BE2C (cell line): ENCODE measurements at regions not wholly inside any gene's neighbourhood (a gene's known extent, or its start where the extent isn't known, plus 50 kb on each side); places are given as distances from the start of the nearest gene placed in this dataset.

Experiments used
- DNase-seq: peaks from one replicate; pipeline ENCODE4 v3.0.0-alpha.2; 2020
- H3K27me3 ChIP-seq: fragments of 250-450 bp; sonication (Bioruptor Pico); 2 replicates; pipeline ENCODE4 v1.5.1; 2020; ENCODE audit warnings: mild to moderate bottlenecking
- H3K36me3 ChIP-seq: fragments of 250-450 bp; sonication (Bioruptor Pico); 2 replicates; pipeline ENCODE4 v1.5.1; 2020; ENCODE audit warnings: mild to moderate bottlenecking
- H3K4me1 ChIP-seq: fragments of 250-450 bp; sonication (Bioruptor Pico); 2 replicates; pipeline ENCODE4 v1.5.1; 2020
- H3K4me3 ChIP-seq: 2 replicates; pipeline ENCODE4 v1.5.1; 2011; ENCODE audit warnings: low read depth, low read length
- H3K9me3 ChIP-seq: fragments of 250-450 bp; sonication (Bioruptor Pico); 2 replicates; pipeline ENCODE4 v1.5.1; 2020
- TF ChIP-seq, protein P1 (sequence below): IDR thresholded peaks from 2 replicates; pipeline ENCODE4 v1.5.1; 2012; ENCODE audit warnings: mild to moderate bottlenecking, low read depth, low read length

DNA sequence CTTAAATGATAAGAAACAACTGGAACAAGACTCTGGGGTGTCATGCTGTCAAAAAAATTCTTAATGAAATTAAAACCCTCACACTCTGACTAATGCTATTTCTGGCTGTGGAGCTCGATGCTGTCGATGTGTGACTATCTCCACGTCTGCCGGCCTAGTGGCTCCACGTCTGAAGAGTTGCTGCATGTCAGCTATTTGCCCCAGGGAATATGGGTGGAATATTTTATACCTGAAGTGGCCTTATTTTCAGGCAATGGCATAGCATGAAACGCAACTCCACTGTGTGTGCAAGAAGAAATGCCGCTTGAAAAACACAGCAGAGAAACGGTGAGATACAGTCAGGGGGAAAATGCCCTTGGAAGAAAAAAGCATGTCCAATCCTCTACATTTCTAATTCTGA is 50.9 kb upstream of the MGMT start:
- H3K9me3 ChIP-seq, result no peaks in the 10 kb centered on the region
- H3K27me3 ChIP-seq, result no peaks in the 10 kb centered on the region
- no peak for DNase-seq
- TF ChIP-seq, protein P1, sequence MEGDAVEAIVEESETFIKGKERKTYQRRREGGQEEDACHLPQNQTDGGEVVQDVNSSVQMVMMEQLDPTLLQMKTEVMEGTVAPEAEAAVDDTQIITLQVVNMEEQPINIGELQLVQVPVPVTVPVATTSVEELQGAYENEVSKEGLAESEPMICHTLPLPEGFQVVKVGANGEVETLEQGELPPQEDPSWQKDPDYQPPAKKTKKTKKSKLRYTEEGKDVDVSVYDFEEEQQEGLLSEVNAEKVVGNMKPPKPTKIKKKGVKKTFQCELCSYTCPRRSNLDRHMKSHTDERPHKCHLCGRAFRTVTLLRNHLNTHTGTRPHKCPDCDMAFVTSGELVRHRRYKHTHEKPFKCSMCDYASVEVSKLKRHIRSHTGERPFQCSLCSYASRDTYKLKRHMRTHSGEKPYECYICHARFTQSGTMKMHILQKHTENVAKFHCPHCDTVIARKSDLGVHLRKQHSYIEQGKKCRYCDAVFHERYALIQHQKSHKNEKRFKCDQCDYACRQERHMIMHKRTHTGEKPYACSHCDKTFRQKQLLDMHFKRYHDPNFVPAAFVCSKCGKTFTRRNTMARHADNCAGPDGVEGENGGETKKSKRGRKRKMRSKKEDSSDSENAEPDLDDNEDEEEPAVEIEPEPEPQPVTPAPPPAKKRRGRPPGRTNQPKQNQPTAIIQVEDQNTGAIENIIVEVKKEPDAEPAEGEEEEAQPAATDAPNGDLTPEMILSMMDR, result no peak
- H3K4me3 ChIP-seq, result no peak overlapping the region
- no peaks in the 10 kb centered on the region for H3K36me3 ChIP-seq
- H3K4me1 ChIP-seq, result no peaks in the 10 kb centered on the region

- H3K9me3 ChIP-seq, result no peaks in the 10 kb centered on the region
- no peak overlapping the region for H3K4me3 ChIP-seq
- DNase-seq, result no peak
- TF ChIP-seq, protein P1, result no peak
- no peaks in the 10 kb centered on the region for H3K36me3 ChIP-seq
- H3K27me3 ChIP-seq, result no peaks in the 10 kb centered on the region
- H3K4me1 ChIP-seq, result no peaks in the 10 kb centered on the region
Observed at GRCh38 chr10:129416956-129417765, 49.9 kb upstream of the MGMT start.
